T-cell (primary cell): ENCODE measurements at regions not wholly inside any gene's neighbourhood (a gene's known extent, or its start where the extent isn't known, plus 50 kb on each side); places are given as distances from the start of the nearest gene placed in this dataset.

Source experiments
- ATAC-seq, 4 experiments: fragments of 200-7000 bp in 3 of 4; fragments of 150-1000 bp in 1 of 4; cut with Tn5 transposase; replicated peaks in 1 of 4; 1 replicate in 3 of 4; 2 replicates in 1 of 4; pipeline ENCODE4 v1.10.0; 2021; ENCODE audit warnings: moderate library complexity in 3 of 4, mild to moderate bottlenecking in 2 of 4, moderate number of reproducible peaks in 1 of 4
- CTCF ChIA-PET, 2 donors: fragments of 300-600 bp; sonication (Branson Sonifier 250); formaldehyde crosslinking; loops; one replicate each; lab custom pipeline; 2022; ENCODE audit warnings: antibody characterized with exemption in 2 of 2; lab: Charles Lee
- POLR2A ChIA-PET, 2 donors: fragments of 300-600 bp; sonication (Branson Sonifier 250); formaldehyde crosslinking; loops; one replicate each; lab custom pipeline; 2022; ENCODE audit warnings: antibody characterized with exemption in 2 of 2; lab: Charles Lee
- DNase-seq, 35 experiments: peaks; one replicate each; pipeline versions ENCODE4 v3.0.0 to v3.0.0-alpha.2; 2013 to 2023
- H3K27ac ChIP-seq: one replicate; pipeline ENCODE4 v1.5.1; 2013; ENCODE audit warnings: low read length
- H3K27me3 ChIP-seq, 2 experiments: replicated peaks in 1 of 2; 1 replicate in 1 of 2; 2 replicates in 1 of 2; pipeline versions ENCODE4 v1.6.1 to v1.7.0; 2013; ENCODE audit warnings: low read length in 1 of 2, mixed read lengths in 1 of 2; ENCODE audit not compliant: control insufficient read depth in 2 of 2, insufficient read depth in 2 of 2; ENCODE audit errors: extremely low read depth in 1 of 2
- H3K36me3 ChIP-seq, 2 donors: 1 replicate in 1 of 2; 2 replicates in 1 of 2; pipeline versions ENCODE4 v1.6.1 to v1.7.0; 2013; ENCODE audit warnings: low read length in 1 of 2; ENCODE audit not compliant: control insufficient read depth in 2 of 2, insufficient read depth in 1 of 2; ENCODE audit errors: extremely low read depth in 1 of 2
- H3K4me1 ChIP-seq, 2 experiments: 1 replicate in 1 of 2; 2 replicates in 1 of 2; pipeline versions ENCODE4 v1.6.1 to v1.7.0; 2013; ENCODE audit warnings: low read length in 2 of 2, mixed read lengths in 1 of 2; ENCODE audit not compliant: insufficient read depth in 2 of 2, control insufficient read depth in 1 of 2; ENCODE audit errors: extremely low read depth in 1 of 2
- H3K4me3 ChIP-seq, 2 donors: 1 replicate in 1 of 2; 2 replicates in 1 of 2; pipeline versions ENCODE4 v1.5.1 to v1.7.0; 2013; ENCODE audit warnings: mild to moderate bottlenecking in 2 of 2, low read length in 1 of 2, moderate library complexity in 1 of 2; ENCODE audit not compliant: control insufficient read depth in 1 of 2; ENCODE audit errors: extremely low read depth in 1 of 2
- H3K9me3 ChIP-seq: 2 replicates; pipeline ENCODE4 v1.7.0; 2013
- H3K27ac Mint-ChIP-seq, 2 donors: one replicate each; pipeline ENCODE4 v1.8.0; 2020 to 2021; ENCODE audit warnings: mild to moderate bottlenecking in 2 of 2, mixed read lengths in 2 of 2
- H3K27me3 Mint-ChIP-seq, 2 donors: one replicate each; pipeline ENCODE4 v1.8.0; 2021 to 2022; ENCODE audit warnings: mixed read lengths in 2 of 2
- H3K36me3 Mint-ChIP-seq: one replicate; pipeline ENCODE4 v1.8.0; 2021; ENCODE audit warnings: mixed read lengths
- H3K4me1 Mint-ChIP-seq, 3 donors: one replicate each; pipeline ENCODE4 v1.8.0; 2020 to 2022; ENCODE audit warnings: mixed read lengths in 3 of 3, mild to moderate bottlenecking in 1 of 3
- H3K4me3 Mint-ChIP-seq, 3 donors: one replicate each; pipeline ENCODE4 v1.8.0; 2020 to 2022; ENCODE audit warnings: mild to moderate bottlenecking in 3 of 3, mixed read lengths in 3 of 3, moderate library complexity in 3 of 3
- H3K9me3 Mint-ChIP-seq, 3 donors: one replicate each; pipeline ENCODE4 v1.8.0; 2020 to 2022; ENCODE audit warnings: mixed read lengths in 3 of 3
- WGBS: methylation state at CpG from one replicate; pipeline ENCODE4 v1.1.5; 2013; ENCODE audit warnings: missing lambda C conversion rate; ENCODE audit not compliant: insufficient coverage; 5-methylcytosine and 5-hydroxymethylcytosine counted together

DNA sequence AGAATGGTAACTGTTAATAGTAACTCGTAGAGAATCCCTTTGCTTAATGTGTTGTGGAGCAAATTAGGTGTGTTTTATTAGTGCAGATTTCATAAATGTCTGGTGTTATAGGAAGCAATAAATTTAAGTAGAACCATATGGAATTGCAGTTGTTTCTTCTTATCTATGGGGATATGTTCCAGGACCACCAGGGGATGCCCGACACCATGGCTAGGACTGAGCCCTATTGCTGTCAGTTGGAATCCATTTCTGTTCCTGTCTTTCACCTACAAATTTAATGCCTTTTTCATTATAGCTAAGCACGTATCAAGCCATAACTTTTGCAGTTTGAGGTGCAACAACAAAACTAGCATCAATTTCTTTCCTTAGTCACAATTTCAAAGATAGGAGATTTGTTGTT lies 72.5 kb downstream of the DDIT4L start:
- ATAC-seq, result no peak
- no peaks in the 10 kb centered on the region for H3K9me3 ChIP-seq
- CTCF ChIA-PET, result interaction anchor here in 1 of 2 donors (0.9 kb wide), 1 partner anchor 24 kb away, joined by 3 read pairs; no protein-coding TSS in a partner anchor
- DNase-seq, result no peak
- 73% methylated on average over 1 of the region's 3 CpGs for WGBS
- Mint-ChIP-seq H3K27me3 (peaks cover 0 to 5% of the 10 kb centered on the region in 2 donors), H3K36me3 (no peaks in the 10 kb centered on the region), H3K4me1 (no peaks in the 10 kb centered on the region), H3K4me3 (no peak overlapping the region), H3K9me3 (no peaks in the 10 kb centered on the region), H3K27ac (no peak overlapping the region)
- no peaks in the 10 kb centered on the region for H3K4me1 ChIP-seq
- no peaks in the 10 kb centered on the region for H3K36me3 ChIP-seq
- POLR2A ChIA-PET, result no interaction called here
- H3K27me3 ChIP-seq, result no peaks in the 10 kb centered on the region
- H3K4me3 ChIP-seq, result no peak overlapping the region
- H3K27ac ChIP-seq, result no peak overlapping the region

DNA sequence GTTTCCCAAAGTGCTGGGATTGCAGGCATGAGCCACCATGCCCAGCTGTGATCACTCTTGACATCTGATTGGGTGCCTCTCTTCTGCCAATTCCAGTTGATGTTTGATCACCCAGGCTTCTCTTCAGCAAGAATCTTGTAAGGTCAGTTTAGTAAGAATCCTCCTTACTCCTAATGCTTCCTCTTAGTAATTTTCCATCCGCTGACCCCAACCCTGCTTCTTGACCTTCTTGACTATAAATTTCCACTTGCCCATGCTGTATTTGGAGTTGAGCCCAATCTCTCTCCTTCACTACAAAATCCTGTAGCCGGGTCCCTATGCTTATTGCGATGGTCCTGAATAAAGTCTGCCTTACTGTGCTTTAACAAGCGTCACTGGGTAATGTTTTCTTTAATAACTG lies 75.4 kb downstream of the DDIT4L start:
- peaks cover 0 to 5% of the 10 kb centered on the region in 2 donors for H3K27me3 Mint-ChIP-seq
- POLR2A ChIA-PET, result no interaction called here
- DNase-seq, result no peak
- WGBS, result 100% methylated on average over 1 of the region's 4 CpGs
- no peak overlapping the region for H3K4me3 ChIP-seq
- no peak for ATAC-seq
- no peak overlapping the region for H3K27ac Mint-ChIP-seq
- no peaks in the 10 kb centered on the region for H3K9me3 Mint-ChIP-seq
- no peaks in the 10 kb centered on the region for H3K36me3 ChIP-seq
- H3K27me3 ChIP-seq, result no peaks in the 10 kb centered on the region
- no peaks in the 10 kb centered on the region for H3K4me1 Mint-ChIP-seq
- H3K36me3 Mint-ChIP-seq, result no peaks in the 10 kb centered on the region
- CTCF ChIA-PET, result no interaction called here
- no peaks in the 10 kb centered on the region for H3K9me3 ChIP-seq
- H3K4me1 ChIP-seq, result no peaks in the 10 kb centered on the region
- no peak overlapping the region for H3K4me3 Mint-ChIP-seq
- H3K27ac ChIP-seq, result no peak overlapping the region

DNA sequence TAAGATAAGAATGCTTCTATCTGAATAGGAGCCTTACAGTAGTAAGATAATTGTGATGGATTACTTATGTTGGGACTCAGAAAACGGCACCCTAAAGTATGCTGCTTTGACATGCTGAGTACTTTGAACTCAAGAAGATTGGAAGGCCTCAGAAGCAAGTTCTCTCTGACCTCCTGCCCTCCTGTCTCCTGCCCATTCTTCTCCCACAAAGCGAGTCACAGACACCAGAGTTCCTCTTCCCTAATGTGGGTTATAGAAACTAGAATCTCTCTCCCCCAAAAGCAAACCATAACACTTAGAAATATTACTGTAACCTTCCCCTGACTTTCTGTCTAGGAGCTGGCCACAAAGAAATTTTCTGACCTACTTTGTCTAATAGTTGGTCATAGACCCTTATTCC lies 76.5 kb downstream of the DDIT4L start:
- H3K27ac Mint-ChIP-seq, result no peak overlapping the region
- H3K4me3 ChIP-seq, result no peak overlapping the region

DNA sequence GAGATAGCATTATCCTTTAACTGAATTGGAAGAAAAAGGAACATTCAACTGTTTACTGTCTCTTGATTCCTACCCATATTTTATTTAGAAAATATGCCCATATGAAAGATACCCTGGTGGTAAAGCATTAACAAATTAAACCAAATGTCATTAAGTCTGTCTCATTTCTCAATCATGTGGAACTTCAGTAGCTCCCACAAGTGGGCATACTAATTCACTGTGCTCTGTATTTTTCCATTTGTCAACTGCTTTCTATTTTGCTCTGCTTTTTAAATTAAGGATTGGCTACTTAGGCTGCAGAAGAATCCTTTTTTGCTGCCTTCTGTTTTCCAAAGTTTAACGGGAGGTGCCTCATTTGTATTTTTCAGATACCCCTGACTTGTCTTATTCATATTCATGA lies 77.2 kb downstream of the DDIT4L start:
- no peaks in the 10 kb centered on the region for H3K4me1 ChIP-seq
- POLR2A ChIA-PET, result no interaction called here
- DNase-seq, result no peak
- no peak overlapping the region for H3K4me3 ChIP-seq
- H3K9me3 ChIP-seq, result no peaks in the 10 kb centered on the region
- no peaks in the 10 kb centered on the region for H3K36me3 ChIP-seq
- Mint-ChIP-seq H3K4me1 (no peaks in the 10 kb centered on the region), H3K9me3 (no peaks in the 10 kb centered on the region), H3K27me3 (peaks cover 0 to 3% of the 10 kb centered on the region in 2 donors), H3K27ac (no peak overlapping the region), H3K4me3 (no peak overlapping the region), H3K36me3 (no peaks in the 10 kb centered on the region)
- H3K27ac ChIP-seq, result no peak overlapping the region
- H3K27me3 ChIP-seq, result no peaks in the 10 kb centered on the region
- no CpG with 5 or more reads among the region's 1 CpG for WGBS
- ATAC-seq, result no peak
- CTCF ChIA-PET, result no interaction called here

More for the DNA sequence above, 76.5 kb downstream of the DDIT4L start:
- Mint-ChIP-seq H3K36me3 (no peaks in the 10 kb centered on the region), H3K4me3 (no peak overlapping the region), H3K27me3 (peaks cover 0 to 3% of the 10 kb centered on the region in 2 donors), H3K9me3 (no peaks in the 10 kb centered on the region), H3K4me1 (no peaks in the 10 kb centered on the region)
- Histone ChIP-seq H3K36me3 (no peaks in the 10 kb centered on the region), H3K4me1 (no peaks in the 10 kb centered on the region), H3K9me3 (no peaks in the 10 kb centered on the region), H3K27ac (no peak overlapping the region), H3K27me3 (no peaks in the 10 kb centered on the region)
- WGBS, result no CpG with 5 or more reads among the region's 2 CpGs
- ChIA-PET CTCF (interaction anchor here (0.6 to 1.0 kb wide), 3 partner anchors 18 to 117 kb away, joined by 3 to 5 read pairs (median 5); no protein-coding TSS in a partner anchor), POLR2A (interaction anchor here in 1 of 2 donors (0.6 kb wide), 2 partner anchors 104 to 347 kb away, joined by 3 to 6 read pairs; no protein-coding TSS in a partner anchor)
- DNase-seq (no peak), ATAC-seq (no peak)

DNA sequence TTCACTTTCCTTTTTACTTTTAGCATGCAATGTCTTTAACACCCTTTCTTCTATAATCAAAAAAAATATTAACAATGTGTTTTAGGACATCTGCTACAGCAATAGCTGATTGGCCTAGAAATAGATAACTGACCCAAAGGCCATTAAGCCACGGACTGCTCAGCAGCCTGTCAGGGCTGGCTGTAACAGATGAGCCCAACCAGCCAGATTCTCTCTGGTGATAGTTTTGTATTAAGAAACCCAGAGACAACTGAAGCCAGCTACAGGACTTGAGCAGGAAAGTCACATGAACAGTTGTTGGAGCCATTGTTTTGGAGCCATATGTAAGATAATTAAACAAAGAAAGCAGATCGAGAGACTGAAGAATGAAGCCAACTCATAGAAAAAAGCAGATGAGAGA lies 80.3 kb downstream of the DDIT4L start:
- H3K36me3 Mint-ChIP-seq, result no peaks in the 10 kb centered on the region
- ChIA-PET POLR2A (no interaction called here), CTCF (no interaction called here)
- H3K27ac Mint-ChIP-seq, result no peak overlapping the region
- H3K27me3 ChIP-seq, result no peaks in the 10 kb centered on the region
- 100% methylated on average over 1 of the region's 2 CpGs for WGBS
- H3K27ac ChIP-seq, result no peak overlapping the region
- no peaks in the 10 kb centered on the region for H3K27me3 Mint-ChIP-seq
- peaks cover 4 to 8% of the 10 kb centered on the region in 2 experiments for H3K4me1 ChIP-seq
- no peak overlapping the region for H3K4me3 ChIP-seq
- DNase-seq (no peak), ATAC-seq (no peak)
- peaks cover 13 to 16% (median 13%) of the 10 kb centered on the region in 3 donors for H3K4me1 Mint-ChIP-seq
- no peaks in the 10 kb centered on the region for H3K9me3 Mint-ChIP-seq
- no peak overlapping the region for H3K4me3 Mint-ChIP-seq
- no peaks in the 10 kb centered on the region for H3K36me3 ChIP-seq
- H3K9me3 ChIP-seq, result no peaks in the 10 kb centered on the region

DNA sequence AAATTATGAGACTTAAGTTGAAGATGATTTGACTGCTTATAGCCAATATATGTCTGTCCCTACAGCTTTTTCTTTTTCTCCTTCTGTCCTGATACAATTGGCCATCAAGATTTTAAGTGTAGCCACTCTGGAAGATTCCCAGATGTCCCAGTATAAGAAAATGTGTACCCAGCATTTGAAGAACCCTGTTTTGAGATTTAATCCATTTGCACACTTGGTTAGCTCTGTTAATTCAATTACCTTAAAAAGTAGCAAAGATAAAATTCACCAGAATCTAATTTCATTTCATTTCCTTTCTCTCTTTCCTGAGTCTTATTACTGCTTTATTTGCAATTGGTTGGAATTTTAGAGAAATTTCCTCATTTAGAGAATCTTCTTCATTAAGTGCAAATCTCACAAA lies 81.4 kb downstream of the DDIT4L start:
- H3K4me1 ChIP-seq, result peaks cover 4 to 8% of the 10 kb centered on the region in 2 experiments
- no peaks in the 10 kb centered on the region for H3K36me3 Mint-ChIP-seq
- no peak overlapping the region for H3K27ac Mint-ChIP-seq
- ChIA-PET CTCF (interaction anchor here in 1 of 2 donors (3.6 kb wide), 1 partner anchor 16 kb away, joined by 22 read pairs; no protein-coding TSS in a partner anchor), POLR2A (no interaction called here)
- ATAC-seq (no peak), DNase-seq (no peak)
- H3K27ac ChIP-seq, result no peak overlapping the region
- H3K4me3 ChIP-seq, result no peak overlapping the region
- no peaks in the 10 kb centered on the region for H3K27me3 Mint-ChIP-seq
- no peaks in the 10 kb centered on the region for H3K27me3 ChIP-seq
- peaks cover 13 to 16% (median 13%) of the 10 kb centered on the region in 3 donors for H3K4me1 Mint-ChIP-seq
- H3K9me3 ChIP-seq, result no peaks in the 10 kb centered on the region
- H3K9me3 Mint-ChIP-seq, result no peaks in the 10 kb centered on the region
- H3K4me3 Mint-ChIP-seq, result no peak overlapping the region
- H3K36me3 ChIP-seq, result no peaks in the 10 kb centered on the region
